ENCODE measurements at regions not wholly inside any gene's neighbourhood (a gene's known extent, or its start where the extent isn't known, plus 50 kb on each side); places are given as distances from the start of the nearest gene placed in this dataset.

- DNase-seq (ENCODE audit: low spot score) = no peak
Measured at GRCh38 chr15:87167055-87167454, 1087.4 kb downstream of the AGBL1 start.

DNA sequence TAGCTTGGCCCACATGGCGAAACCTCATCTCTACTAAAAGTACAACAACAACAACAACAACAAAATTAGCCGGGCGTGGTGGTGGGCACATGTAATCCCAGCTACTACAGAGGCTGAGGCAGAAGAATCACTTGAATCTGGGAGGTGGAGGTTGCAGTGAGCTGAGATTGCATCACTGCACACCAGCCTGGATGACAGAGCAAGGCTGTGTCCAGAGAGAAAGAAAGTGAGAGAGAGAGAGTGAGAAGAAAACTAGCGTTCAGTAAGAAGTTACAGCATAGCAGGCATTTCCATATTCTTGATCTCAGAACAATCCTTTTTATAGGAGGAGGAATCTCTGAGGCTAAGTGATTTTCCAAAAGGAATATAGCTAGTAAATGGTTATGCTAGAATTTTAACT, 1076.1 kb downstream of the AGBL1 start:
- no peak for DNase-seq (ENCODE audit: low spot score)

- no peak for DNase-seq (ENCODE audit: low spot score)
Measured at GRCh38 chr15:87154761-87155160, 1075.1 kb downstream of the AGBL1 start.

DNA sequence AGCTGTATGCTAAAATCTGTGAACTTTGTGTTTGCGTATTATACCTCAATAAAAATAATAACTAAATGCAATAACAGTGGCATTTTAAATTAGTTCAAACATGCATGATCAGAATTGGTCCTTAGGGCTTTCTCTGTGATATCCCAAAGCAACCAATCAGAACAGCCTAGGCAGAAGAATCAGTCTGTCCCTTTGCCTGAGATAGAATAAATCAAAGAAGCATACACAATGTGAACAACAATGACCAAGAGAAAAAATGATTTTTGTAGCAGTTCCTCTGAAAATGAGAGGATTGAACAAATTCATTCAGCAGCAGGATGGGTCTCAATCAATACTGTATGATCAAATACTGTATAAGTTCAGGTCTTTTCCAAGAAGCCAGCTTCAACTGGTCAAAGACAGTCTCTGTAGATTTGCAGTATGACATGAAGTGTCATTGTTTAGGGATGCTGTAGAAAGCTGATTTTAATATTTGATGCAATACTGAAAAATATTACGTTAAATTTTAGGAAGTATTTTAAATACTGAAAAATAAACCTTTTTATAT, 1071.6 kb downstream of the AGBL1 start:
- no peak for DNase-seq (ENCODE audit: low spot score)

DNA sequence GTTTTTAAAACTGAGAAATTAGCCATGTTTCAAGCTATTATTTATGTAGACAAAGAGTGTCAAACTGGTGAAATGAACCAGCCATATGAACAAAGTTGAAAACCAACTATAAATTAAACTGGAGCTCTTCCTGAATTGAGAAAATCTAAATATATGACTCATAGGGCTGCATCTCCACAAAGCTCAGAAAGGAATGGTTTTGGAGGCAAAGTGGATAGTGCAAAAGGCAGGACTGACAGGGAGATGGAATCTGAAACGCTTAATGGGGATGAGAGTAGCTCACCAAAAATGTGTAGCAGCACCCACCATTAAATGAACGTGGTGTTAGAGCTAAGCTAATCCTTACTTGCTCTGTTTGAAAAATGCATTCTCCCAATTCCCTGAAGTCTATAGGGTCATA, 1066.0 kb downstream of the AGBL1 start:
- DNase-seq (ENCODE audit: low spot score) = no peak

GRCh38 chr15:87144775-87145174, 1065.1 kb downstream of the AGBL1 start:
- DNase-seq (ENCODE audit: low spot score) = no peak

DNA sequence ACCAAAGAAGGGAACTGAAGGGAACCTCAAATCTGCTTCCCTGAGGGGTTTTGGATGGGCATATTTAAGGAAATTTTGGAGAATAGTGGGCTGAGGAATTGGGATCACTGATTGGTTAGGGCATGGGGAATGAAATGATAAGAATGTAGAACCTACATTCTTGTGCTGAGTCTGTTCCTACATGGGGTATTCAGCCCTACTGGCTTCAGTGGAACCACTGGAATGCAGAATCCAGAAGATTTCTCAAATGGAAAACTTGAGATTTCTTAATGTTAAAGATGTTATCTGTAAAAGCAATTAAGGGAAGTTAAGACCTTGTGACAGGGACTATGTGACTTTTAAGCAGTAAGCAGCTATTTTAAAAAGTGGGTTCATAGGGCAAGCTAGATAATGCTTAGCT, 1062.4 kb downstream of the AGBL1 start:
- no peak for DNase-seq (ENCODE audit: low spot score)

- no peak for DNase-seq (ENCODE audit: low spot score)
Measured at GRCh38 chr15:87135109-87135508, 1055.4 kb downstream of the AGBL1 start.

- no peak for DNase-seq (ENCODE audit: low spot score)
Measured at GRCh38 chr15:87133704-87134103, 1054.0 kb downstream of the AGBL1 start.

DNA sequence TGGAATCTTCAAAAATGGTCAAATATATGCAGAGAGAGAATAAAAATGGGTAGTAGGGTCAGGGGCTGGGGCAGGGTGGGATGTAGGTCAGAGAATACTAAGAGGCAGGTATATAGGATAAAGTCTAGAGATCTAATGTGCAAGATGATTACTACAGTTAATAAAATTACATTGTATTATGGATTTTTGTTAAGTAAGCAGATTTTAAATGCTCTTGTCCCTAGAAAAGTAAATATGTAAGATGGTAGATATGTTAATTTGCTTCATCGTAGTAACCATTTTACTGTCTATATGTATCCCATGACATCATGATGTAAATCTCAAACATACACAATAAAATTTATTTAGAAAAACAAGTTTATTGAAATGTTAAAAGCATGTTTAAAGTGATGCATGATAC, 1051.4 kb downstream of the AGBL1 start:
- DNase-seq (ENCODE audit: low spot score) = no peak

- no peak for DNase-seq (ENCODE audit: low spot score)
Measured at GRCh38 chr15:87129916-87130315, 1050.2 kb downstream of the AGBL1 start.

GRCh38 chr15:87123676-87124382, 1044.2 kb downstream of the AGBL1 start:
- no peak for DNase-seq (ENCODE audit: low spot score)

DNA sequence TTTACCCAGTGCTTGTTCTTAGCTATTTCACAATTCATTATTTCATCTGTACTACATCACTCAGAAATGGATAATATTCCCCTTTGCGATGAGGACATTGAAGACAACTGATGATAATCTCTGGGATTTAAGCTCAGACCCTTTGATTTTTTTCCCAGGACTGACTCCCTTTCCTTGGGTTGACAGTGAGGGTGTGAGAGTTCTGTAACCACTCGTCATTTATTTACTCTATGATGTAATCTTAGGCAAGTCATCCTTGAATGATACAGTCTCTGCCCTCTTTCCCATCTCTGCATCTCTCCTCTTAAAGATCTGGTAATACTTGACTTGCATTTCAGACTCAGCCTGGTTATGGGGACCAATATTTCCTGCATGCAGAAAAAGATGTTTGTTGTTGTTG, 1041.7 kb downstream of the AGBL1 start:
- DNase-seq (ENCODE audit: low spot score) = no peak

GRCh38 chr15:87120555-87120954, 1040.9 kb downstream of the AGBL1 start:
- DNase-seq (ENCODE audit: low spot score) = no peak

DNA sequence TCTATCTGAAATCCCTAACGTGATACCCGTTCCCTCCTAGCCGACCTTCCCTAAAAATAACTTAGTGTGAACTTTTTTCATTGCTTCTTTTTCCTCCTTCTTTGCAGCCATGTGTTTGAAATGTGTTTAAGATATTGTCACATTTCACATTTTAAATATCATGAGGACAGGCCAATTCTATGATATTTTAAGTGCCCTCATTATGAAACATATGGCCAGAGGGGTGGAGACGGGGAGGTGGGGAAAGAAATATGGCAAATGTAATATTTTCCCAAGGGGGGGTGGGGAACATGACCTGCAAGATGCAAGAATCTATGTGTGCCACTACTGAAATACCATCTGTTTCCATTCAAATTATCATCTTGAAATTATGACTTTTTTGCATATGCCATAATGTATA, 1039.2 kb downstream of the AGBL1 start:
- no peak for DNase-seq (ENCODE audit: low spot score)

- no peak for DNase-seq (ENCODE audit: low spot score)
Measured at GRCh38 chr15:87118435-87118834, 1038.8 kb downstream of the AGBL1 start.

DNA sequence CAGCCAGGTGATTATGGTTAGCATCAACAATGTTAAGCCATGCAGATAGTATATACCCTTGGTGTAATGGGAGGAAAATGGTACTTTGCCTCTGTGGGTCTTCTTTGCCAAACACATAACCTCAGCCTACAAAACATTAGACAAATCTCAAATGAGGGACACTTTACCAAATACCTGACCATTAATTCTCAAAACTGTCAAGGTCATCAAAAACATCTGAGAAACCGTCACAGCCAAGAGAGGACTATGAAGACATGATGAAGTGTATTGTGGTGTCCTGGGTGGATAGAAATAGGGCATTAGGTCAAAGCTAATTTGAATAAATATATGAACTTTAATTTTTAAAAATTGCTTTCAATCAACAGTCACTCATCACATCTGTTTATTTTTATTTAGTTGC, 1036.1 kb downstream of the AGBL1 start:
- DNase-seq (ENCODE audit: low spot score) = no peak

DNA sequence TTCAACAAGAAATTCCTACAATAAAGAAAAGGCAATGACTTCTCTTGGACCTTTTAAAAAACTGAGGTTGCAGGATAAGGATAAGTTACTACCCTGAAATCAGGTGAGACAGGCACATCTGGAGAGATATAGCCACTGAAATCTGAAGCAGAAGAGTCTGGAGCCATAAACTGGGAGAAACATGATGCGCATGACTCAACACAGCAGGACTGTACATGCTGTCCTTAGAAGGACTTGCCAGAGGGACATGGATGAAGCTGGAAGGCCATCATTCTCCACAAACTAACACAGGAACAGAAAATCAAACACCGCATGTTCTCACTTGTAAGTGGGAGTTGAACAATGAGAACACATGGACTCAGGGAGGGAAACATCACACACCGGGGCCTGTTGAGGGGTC, 1020.2 kb downstream of the AGBL1 start:
- no peak for DNase-seq (ENCODE audit: low spot score)

- DNase-seq (ENCODE audit: low spot score) = no peak
Measured at GRCh38 chr15:87089551-87089950, 1009.9 kb downstream of the AGBL1 start.

- DNase-seq (ENCODE audit: low spot score) = no peak
Measured at GRCh38 chr15:87083201-87083600, 1003.5 kb downstream of the AGBL1 start.

DNA sequence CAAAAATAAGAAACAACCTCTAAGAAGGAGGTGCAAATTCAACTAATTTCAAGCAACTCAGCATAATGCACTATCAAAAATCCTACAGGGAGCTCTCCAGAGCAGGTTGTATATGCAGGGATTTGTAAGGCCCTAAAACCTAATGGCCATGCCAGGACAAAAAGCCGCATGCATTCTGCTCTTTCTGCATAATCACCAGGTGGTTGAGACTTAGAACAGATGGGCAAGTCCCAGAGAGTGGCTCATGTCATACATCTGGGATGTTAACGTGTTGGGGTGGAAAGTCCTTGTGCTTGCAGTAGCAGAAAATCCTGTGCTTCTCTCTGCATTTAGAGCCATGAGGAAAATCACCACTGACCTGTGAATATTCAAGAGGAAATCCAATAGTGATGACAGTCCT, 1002.9 kb downstream of the AGBL1 start:
- DNase-seq (ENCODE audit: low spot score) = no peak

- no peak for DNase-seq (ENCODE audit: low spot score)
Measured at GRCh38 chr15:87080547-87080946, 1000.9 kb downstream of the AGBL1 start.

All from ecto neural progenitor cell (in vitro differentiated cells).